HEK293 (cell line): ENCODE measurements at regions not wholly inside any gene's neighbourhood (a gene's known extent, or its start where the extent isn't known, plus 50 kb on each side); places are given as distances from the start of the nearest gene placed in this dataset.

Experiments
- CTCF ChIA-PET: fragments of 350-600 bp; formaldehyde crosslinking; extraction: SDS; loops from one replicate; lab custom pipeline; 2021; ENCODE audit warnings: antibody characterized with exemption; lab: Yijun Ruan, JAX
- POLR2A ChIA-PET: fragments of 300-600 bp; formaldehyde crosslinking; extraction: SDS; loops from one replicate; lab custom pipeline; 2020; ENCODE audit warnings: antibody characterized with exemption, inconsistent platforms; lab: Yijun Ruan, JAX
- H3K27ac ChIP-seq: fragments of 200-500 bp; sonication (Bioruptor generic); 2 replicates; pipeline ENCODE4 v1.5.1; 2014; ENCODE audit warnings: low read depth, low read length, control low read depth, inconsistent platforms; ENCODE audit errors: extremely low read depth
- H3K36me3 ChIP-seq, 2 experiments: fragments of 200-500 bp in 1 of 2; sonication (Bioruptor generic) in 1 of 2; 1 replicate in 1 of 2; 2 replicates in 1 of 2; pipeline ENCODE4 v1.5.1; 2014 to 2017; ENCODE audit warnings: inconsistent platforms in 2 of 2, low read length in 2 of 2; ENCODE audit not compliant: control insufficient read depth in 2 of 2, insufficient read depth in 1 of 2
- H3K4me1 ChIP-seq: fragments of 200-500 bp; sonication (Bioruptor generic); 2 replicates; pipeline ENCODE4 v1.5.1; 2014; ENCODE audit warnings: mild to moderate bottlenecking, low read length, inconsistent platforms; ENCODE audit not compliant: control insufficient read depth, insufficient read depth
- H3K4me3 ChIP-seq: 2 replicates; pipeline ENCODE4 v1.5.1; 2011; ENCODE audit warnings: low read depth, mild to moderate bottlenecking, control low read depth, low read length, moderate library complexity
- H3K9me3 ChIP-seq: fragments of 200-500 bp; sonication (Bioruptor generic); 2 replicates; pipeline ENCODE4 v1.5.1; 2014; ENCODE audit warnings: low read depth, low read length, inconsistent platforms; ENCODE audit not compliant: control insufficient read depth, insufficient read depth
- GLI4 ChIP-seq: fragments of 450-650 bp; formaldehyde crosslinking; IDR thresholded peaks from 2 replicates; pipeline ENCODE4 v1.5.1; 2016; ENCODE audit warnings: missing biosample characterization, missing genetic modification characterization
- MEIS1 ChIP-seq: sonication (generic); formaldehyde crosslinking; IDR thresholded peaks from 2 replicates; pipeline ENCODE4 v1.8.1; 2022; ENCODE audit warnings: missing genetic modification reagents, mild to moderate bottlenecking, borderline replicate concordance
- ZBTB17 ChIP-seq: fragments of 450-650 bp; formaldehyde crosslinking; IDR thresholded peaks from 2 replicates; pipeline ENCODE4 v1.5.1; 2016; ENCODE audit warnings: missing biosample characterization, missing genetic modification characterization
- ZNF530 ChIP-seq: fragments of 450-650 bp; formaldehyde crosslinking; IDR thresholded peaks from 2 replicates; pipeline ENCODE4 v1.5.1; 2016; ENCODE audit warnings: low read depth, missing biosample characterization, missing genetic modification characterization
- ZNF660 ChIP-seq: fragments of 450-650 bp; IDR thresholded peaks from 2 replicates; pipeline ENCODE4 v1.5.1; 2018; ENCODE audit warnings: missing biosample characterization, mild to moderate bottlenecking, missing genetic modification characterization
- ZNF707 ChIP-seq: fragments of 450-650 bp; formaldehyde crosslinking; IDR thresholded peaks from 2 replicates; pipeline ENCODE4 v1.5.1; 2016; ENCODE audit warnings: missing biosample characterization, missing genetic modification characterization
- ZNF837 ChIP-seq: fragments of 450-650 bp; formaldehyde crosslinking; IDR thresholded peaks from 2 replicates; pipeline ENCODE4 v1.5.1; 2016; ENCODE audit warnings: missing biosample characterization, missing genetic modification characterization
- ZNF843 ChIP-seq: fragments of 450-650 bp; formaldehyde crosslinking; IDR thresholded peaks from 2 replicates; pipeline ENCODE4 v1.5.1; 2016; ENCODE audit warnings: missing biosample characterization, missing genetic modification characterization
- TF ChIP-seq, protein P1 (sequence below): fragments of 450-650 bp; formaldehyde crosslinking; IDR thresholded peaks from 2 replicates; pipeline ENCODE4 v1.5.1; 2016; ENCODE audit warnings: missing biosample characterization, missing genetic modification characterization
- TF ChIP-seq, protein P2 (sequence below): fragments of 450-650 bp; formaldehyde crosslinking; IDR thresholded peaks from 2 replicates; pipeline ENCODE4 v1.5.1; 2016; ENCODE audit warnings: missing biosample characterization, missing genetic modification characterization
- TF ChIP-seq, protein P3 (sequence below): fragments of 450-650 bp; formaldehyde crosslinking; optimal IDR thresholded peaks from 2 replicates; pipeline ENCODE3; 2016; ENCODE audit warnings: missing biosample characterization, mild to moderate bottlenecking, missing genetic modification characterization
- TF ChIP-seq, protein P4 (sequence below): fragments of 450-650 bp; formaldehyde crosslinking; IDR thresholded peaks from 2 replicates; pipeline ENCODE4 v1.5.1; 2016; ENCODE audit warnings: missing biosample characterization, missing genetic modification characterization
- TF ChIP-seq, protein P5 (sequence below): fragments of 450-650 bp; formaldehyde crosslinking; IDR thresholded peaks from 2 replicates; pipeline ENCODE4 v1.5.1; 2016; ENCODE audit warnings: missing biosample characterization, missing genetic modification characterization

DNA sequence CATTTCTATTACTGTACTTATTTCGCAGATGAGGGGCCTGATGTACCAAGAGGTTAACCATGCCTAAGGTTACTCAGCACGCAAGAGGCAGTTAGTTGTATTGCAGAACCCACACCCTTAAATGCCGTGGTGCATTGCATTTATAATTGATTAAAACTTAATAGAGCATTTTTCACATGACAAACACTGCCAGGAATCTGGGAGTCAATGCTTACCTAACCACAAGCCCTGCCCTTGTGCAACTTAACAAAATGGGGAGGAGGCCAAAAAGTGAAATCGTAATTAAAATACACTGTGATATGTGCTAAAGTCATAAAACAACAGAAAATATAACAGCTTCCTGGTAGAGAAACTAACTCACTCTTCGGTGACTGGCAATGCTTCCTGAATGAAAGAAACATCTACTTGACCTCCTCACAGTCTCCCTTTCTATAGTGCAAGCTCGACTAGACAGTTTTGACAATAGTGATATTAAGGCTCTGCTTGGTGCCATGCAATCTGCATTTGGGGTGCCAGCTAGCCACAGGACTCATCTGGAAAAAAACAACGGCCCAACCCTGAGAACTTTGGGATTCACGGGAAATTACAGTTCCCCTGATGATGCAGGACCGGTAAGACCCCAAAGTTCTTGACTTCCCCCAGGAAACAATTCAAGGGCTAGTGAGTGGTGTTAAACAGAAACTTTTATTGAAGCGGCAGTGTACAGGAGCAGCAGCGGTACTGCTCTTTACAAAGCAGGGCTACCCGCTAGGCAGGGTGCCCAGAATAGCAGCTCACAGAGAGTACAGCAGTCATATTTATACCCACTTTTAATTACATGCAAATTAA, 612.4 kb downstream of the TNS3 start:
- Histone ChIP-seq H3K4me1 (no peaks in the 10 kb centered on the region), H3K9me3 (no peaks in the 10 kb centered on the region), H3K27ac (no peak overlapping the region)
- POLR2A ChIA-PET: no interaction called here
- CTCF ChIA-PET: no interaction called here
- TF ChIP-seq, protein P1, sequence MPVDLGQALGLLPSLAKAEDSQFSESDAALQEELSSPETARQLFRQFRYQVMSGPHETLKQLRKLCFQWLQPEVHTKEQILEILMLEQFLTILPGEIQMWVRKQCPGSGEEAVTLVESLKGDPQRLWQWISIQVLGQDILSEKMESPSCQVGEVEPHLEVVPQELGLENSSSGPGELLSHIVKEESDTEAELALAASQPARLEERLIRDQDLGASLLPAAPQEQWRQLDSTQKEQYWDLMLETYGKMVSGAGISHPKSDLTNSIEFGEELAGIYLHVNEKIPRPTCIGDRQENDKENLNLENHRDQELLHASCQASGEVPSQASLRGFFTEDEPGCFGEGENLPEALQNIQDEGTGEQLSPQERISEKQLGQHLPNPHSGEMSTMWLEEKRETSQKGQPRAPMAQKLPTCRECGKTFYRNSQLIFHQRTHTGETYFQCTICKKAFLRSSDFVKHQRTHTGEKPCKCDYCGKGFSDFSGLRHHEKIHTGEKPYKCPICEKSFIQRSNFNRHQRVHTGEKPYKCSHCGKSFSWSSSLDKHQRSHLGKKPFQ (tag by site-specific recombination): no peak
- TF ChIP-seq, protein P2, sequence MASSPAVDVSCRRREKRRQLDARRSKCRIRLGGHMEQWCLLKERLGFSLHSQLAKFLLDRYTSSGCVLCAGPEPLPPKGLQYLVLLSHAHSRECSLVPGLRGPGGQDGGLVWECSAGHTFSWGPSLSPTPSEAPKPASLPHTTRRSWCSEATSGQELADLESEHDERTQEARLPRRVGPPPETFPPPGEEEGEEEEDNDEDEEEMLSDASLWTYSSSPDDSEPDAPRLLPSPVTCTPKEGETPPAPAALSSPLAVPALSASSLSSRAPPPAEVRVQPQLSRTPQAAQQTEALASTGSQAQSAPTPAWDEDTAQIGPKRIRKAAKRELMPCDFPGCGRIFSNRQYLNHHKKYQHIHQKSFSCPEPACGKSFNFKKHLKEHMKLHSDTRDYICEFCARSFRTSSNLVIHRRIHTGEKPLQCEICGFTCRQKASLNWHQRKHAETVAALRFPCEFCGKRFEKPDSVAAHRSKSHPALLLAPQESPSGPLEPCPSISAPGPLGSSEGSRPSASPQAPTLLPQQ (tag by site-specific recombination): no peak
- TF ChIP-seq, all 188 proteins: peak for 0
- Histone ChIP-seq H3K36me3 (no peaks in the 10 kb centered on the region), H3K4me3 (no peak overlapping the region)

DNA sequence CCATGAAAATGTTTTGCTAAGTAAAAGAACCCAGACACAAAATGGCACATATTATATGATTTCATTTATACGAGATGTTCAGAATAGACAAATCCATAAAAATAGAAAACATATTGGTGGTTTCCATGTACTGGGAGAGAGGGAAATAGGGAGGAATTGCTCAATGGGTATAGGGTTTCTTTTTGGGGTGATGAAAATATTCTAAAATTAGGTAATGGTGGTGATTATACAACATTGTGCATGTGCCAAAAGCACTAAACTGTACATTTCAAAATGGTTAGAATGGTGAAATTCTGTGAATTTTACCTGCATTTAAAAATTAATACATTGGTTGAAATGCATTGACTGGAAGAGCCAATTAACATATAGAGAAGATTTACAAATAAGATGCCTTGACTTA, 613.9 kb downstream of the TNS3 start:
- no peak overlapping the region for H3K27ac ChIP-seq
- no peaks in the 10 kb centered on the region for H3K4me1 ChIP-seq
- H3K36me3 ChIP-seq: no peaks in the 10 kb centered on the region
- H3K4me3 ChIP-seq: no peak overlapping the region
- no peaks in the 10 kb centered on the region for H3K9me3 ChIP-seq
- no peak for TF ChIP-seq ZNF843 (tag by site-specific recombination)
- TF ChIP-seq ZNF707 (tag by site-specific recombination): no peak
- no peak for TF ChIP-seq ZNF837 (tag by site-specific recombination)
- TF ChIP-seq, protein P3, sequence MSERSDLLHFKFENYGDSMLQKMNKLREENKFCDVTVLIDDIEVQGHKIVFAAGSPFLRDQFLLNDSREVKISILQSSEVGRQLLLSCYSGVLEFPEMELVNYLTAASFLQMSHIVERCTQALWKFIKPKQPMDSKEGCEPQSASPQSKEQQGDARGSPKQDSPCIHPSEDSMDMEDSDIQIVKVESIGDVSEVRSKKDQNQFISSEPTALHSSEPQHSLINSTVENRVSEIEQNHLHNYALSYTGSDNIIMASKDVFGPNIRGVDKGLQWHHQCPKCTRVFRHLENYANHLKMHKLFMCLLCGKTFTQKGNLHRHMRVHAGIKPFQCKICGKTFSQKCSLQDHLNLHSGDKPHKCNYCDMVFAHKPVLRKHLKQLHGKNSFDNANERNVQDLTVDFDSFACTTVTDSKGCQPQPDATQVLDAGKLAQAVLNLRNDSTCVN (tag by site-specific recombination): no peak
- no peak for TF ChIP-seq ZNF660 (tag by site-specific recombination)
- TF ChIP-seq, protein P4, sequence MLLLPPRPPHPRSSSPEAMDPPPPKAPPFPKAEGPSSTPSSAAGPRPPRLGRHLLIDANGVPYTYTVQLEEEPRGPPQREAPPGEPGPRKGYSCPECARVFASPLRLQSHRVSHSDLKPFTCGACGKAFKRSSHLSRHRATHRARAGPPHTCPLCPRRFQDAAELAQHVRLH (tag by site-specific recombination): no peak
- TF ChIP-seq, protein P5, sequence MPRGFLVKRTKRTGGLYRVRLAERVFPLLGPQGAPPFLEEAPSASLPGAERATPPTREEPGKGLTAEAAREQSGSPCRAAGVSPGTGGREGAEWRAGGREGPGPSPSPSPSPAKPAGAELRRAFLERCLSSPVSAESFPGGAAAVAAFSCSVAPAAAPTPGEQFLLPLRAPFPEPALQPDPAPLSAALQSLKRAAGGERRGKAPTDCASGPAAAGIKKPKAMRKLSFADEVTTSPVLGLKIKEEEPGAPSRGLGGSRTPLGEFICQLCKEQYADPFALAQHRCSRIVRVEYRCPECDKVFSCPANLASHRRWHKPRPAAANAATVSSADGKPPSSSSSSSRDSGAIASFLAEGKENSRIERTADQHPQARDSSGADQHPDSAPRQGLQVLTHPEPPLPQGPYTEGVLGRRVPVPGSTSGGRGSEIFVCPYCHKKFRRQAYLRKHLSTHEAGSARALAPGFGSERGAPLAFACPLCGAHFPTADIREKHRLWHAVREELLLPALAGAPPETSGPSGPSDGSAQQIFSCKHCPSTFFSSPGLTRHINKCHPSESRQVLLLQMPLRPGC (tag by site-specific recombination): no peak
- TF ChIP-seq GLI4 (tag by site-specific recombination): no peak
- TF ChIP-seq, protein P1 (tag by site-specific recombination): no peak
- TF ChIP-seq ZBTB17 (tag by site-specific recombination): no peak
- TF ChIP-seq MEIS1 (CRISPR knock-in tag): no peak
- no peak for TF ChIP-seq ZNF530 (tag by site-specific recombination)
- CTCF ChIA-PET: interaction anchor here (0.6 to 0.8 kb wide), 2 partner anchors 30 to 133 kb away, joined by 3 read pairs; no protein-coding TSS in a partner anchor
- POLR2A ChIA-PET: no interaction called here
